Pancreas (tissue), 10 donors: ENCODE measurements at regions not wholly inside any gene's neighbourhood (a gene's known extent, or its start where the extent isn't known, plus 50 kb on each side); places are given as distances from the start of the nearest gene placed in this dataset.

Experiments used
- ATAC-seq, 4 donors: fragments of 200-7000 bp; cut with Tn5 transposase; one replicate each; pipeline versions ENCODE4 v1.8.0 to v1.9.1; 2020; ENCODE audit warnings: mild to moderate bottlenecking in 4 of 4, moderate library complexity in 4 of 4
- DNase-seq, 6 donors: peaks; one replicate each; pipeline ENCODE4 v3.0.0-alpha.2; 2020
- FAIRE-seq: peaks from 2 replicates; lab custom pipeline; 2012; peaks lifted over from hg19 to GRCh38; lab: Jason Lieb, UNC
- H3K27ac ChIP-seq, 4 donors: fragments of 200-600 bp; sonication (generic); 1 replicate in 3 of 4; 2 replicates in 1 of 4; pipeline versions ENCODE4 v1.5.0 to v1.8.0; 2020
- H3K27me3 ChIP-seq, 4 donors: fragments of 200-600 bp; one replicate each; pipeline ENCODE4 v1.8.0; 2021
- H3K36me3 ChIP-seq, 3 donors: fragments of 200-600 bp; sonication (generic) in 1 of 3; one replicate each; pipeline versions ENCODE4 v1.5.0 to v1.8.0; 2020 to 2021
- H3K4me1 ChIP-seq, 3 donors: fragments of 200-600 bp; one replicate each; pipeline ENCODE4 v1.8.0; 2021
- H3K4me3 ChIP-seq, 4 donors: fragments of 200-600 bp; sonication (generic) in 2 of 4; one replicate each; pipeline versions ENCODE4 v1.5.0 to v1.8.0; 2020 to 2021
- H3K9me3 ChIP-seq, 4 donors: fragments of 200-600 bp; one replicate each; pipeline ENCODE4 v1.8.0; 2021
- WGBS, 2 donors: extraction: QIAGEN DNeasy Blood & Tissue Kit; methylation state at CpG; one replicate each; pipeline ENCODE4 v1.1.7; 2013; 5-methylcytosine and 5-hydroxymethylcytosine counted together
- intact Hi-C, 3 donors: fragments of 100-400 bp; cut with DNase I; formaldehyde crosslinking; loops; one replicate each; pipeline versions ENCODE4 v1.11.1 to v1.14.2; 2022
- TF ChIP-seq, protein P1 (sequence below), 4 donors: fragments of 200-600 bp; sonication (generic) in 3 of 4; IDR thresholded peaks; one replicate each; pipeline versions ENCODE4 v1.5.0 to v1.8.0; 2021; ENCODE audit warnings: antibody characterized with exemption in 4 of 4
- donor health status: healthy with polysubstance abuse.
- donor health status: DM: no; HTN: no; CAD: no; lungs with moderate emphysema.
- donor health status: DM: no; HTN: no; CAD: no.
- donor health status: control.
- donor health status: control.
- donor health status: Bipolar disorder and iron deficiency.
- donor health status: DM: yes; HTN: yes; CAD: no.
- donor health status: DM: no; HTN: no; CAD: no.
- donor health status: DM: no; HTN: no; CAD: no.
- donor health status: DM: yes; HTN: yes; CAD: no.

DNA sequence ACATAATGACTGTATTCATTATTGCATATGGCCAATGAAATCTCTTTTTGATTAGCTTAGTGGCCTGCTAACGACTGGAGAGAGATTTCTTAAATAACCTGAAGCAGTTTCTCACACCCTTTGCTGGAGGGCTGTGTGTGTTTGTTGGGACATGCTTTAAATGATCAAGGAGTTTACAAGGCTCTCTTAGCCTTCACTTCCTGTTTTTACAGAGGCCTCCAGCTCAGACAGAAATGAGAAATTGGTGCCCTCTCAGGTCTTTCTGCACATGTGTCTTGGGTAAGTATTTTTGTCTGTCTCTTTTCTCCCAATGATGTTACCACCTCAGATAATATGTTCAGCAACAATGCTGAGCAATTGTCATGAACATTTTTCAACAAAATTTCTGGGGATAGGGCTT, 884.4 kb upstream of the CNTN5 start:
- TF ChIP-seq, protein P1, sequence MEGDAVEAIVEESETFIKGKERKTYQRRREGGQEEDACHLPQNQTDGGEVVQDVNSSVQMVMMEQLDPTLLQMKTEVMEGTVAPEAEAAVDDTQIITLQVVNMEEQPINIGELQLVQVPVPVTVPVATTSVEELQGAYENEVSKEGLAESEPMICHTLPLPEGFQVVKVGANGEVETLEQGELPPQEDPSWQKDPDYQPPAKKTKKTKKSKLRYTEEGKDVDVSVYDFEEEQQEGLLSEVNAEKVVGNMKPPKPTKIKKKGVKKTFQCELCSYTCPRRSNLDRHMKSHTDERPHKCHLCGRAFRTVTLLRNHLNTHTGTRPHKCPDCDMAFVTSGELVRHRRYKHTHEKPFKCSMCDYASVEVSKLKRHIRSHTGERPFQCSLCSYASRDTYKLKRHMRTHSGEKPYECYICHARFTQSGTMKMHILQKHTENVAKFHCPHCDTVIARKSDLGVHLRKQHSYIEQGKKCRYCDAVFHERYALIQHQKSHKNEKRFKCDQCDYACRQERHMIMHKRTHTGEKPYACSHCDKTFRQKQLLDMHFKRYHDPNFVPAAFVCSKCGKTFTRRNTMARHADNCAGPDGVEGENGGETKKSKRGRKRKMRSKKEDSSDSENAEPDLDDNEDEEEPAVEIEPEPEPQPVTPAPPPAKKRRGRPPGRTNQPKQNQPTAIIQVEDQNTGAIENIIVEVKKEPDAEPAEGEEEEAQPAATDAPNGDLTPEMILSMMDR (IDR thresholded peaks at IDR 0.05) = no peak
- ATAC-seq (no peak), DNase-seq (no peak), FAIRE-seq (no peak)
- Histone ChIP-seq H3K27ac (no peak overlapping the region), H3K9me3 (no peaks in the 10 kb centered on the region), H3K36me3 (no peaks in the 10 kb centered on the region), H3K27me3 (no peaks in the 10 kb centered on the region), H3K4me1 (no peaks in the 10 kb centered on the region), H3K4me3 (no peak overlapping the region)
- intact Hi-C loops = no loop called here
- 22 to 50% methylated on average over 1 of the region's 1 CpG for WGBS, 2 donors

- H3K27me3 ChIP-seq = no peaks in the 10 kb centered on the region
These were observed 883.3 kb upstream of the CNTN5 start for GRCh38 chr11:98137437-98137836.

DNA sequence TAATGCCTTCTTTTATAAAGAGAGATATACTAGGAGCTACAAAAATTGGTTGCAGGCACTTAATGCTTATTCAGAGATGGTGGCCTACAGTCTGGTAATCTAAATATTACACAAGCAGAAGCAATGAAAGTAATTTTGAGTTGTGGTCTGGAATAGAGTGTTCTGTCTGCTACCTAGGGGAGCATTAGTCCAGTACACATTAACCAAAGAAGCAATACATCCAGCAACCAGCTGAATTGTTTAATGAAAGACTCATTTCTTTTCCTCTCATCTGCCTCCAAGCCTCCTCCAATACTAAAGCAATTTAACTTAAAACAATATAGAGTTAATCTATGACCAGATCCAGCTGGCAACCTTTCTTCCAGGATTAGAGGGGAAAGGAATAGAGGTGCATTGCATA, 877.1 kb upstream of the CNTN5 start:
- Histone ChIP-seq H3K36me3 (no peaks in the 10 kb centered on the region), H3K9me3 (no peaks in the 10 kb centered on the region), H3K4me3 (no peak overlapping the region), H3K27ac (no peak overlapping the region), H3K4me1 (no peaks in the 10 kb centered on the region), H3K27me3 (no peaks in the 10 kb centered on the region)
- DNase-seq = no peak
- FAIRE-seq = no peak
- ATAC-seq = no peak
- TF ChIP-seq, protein P1 (IDR thresholded peaks at IDR 0.05) = no peak
- intact Hi-C loops = no loop called here

More at GRCh38 chr11:98137437-98137836, 883.3 kb upstream of the CNTN5 start:
- intact Hi-C loops = no loop called here
- Histone ChIP-seq H3K9me3 (no peaks in the 10 kb centered on the region), H3K36me3 (no peaks in the 10 kb centered on the region), H3K27ac (no peak overlapping the region), H3K4me3 (no peak overlapping the region), H3K4me1 (no peaks in the 10 kb centered on the region)
- ATAC-seq = no peak
- FAIRE-seq = no peak
- no peak for DNase-seq
- 71 to 73% methylated on average over 3 of the region's 3 CpGs for WGBS, 2 donors
- TF ChIP-seq, protein P1 (IDR thresholded peaks at IDR 0.05) = no peak

- intact Hi-C loops = no loop called here
- H3K27me3 ChIP-seq = no peaks in the 10 kb centered on the region
- no peaks in the 10 kb centered on the region for H3K4me1 ChIP-seq
- H3K36me3 ChIP-seq = no peaks in the 10 kb centered on the region
- no peak overlapping the region for H3K27ac ChIP-seq
- FAIRE-seq = no peak
- TF ChIP-seq, protein P1 (IDR thresholded peaks at IDR 0.05) = no peak
- no peaks in the 10 kb centered on the region for H3K9me3 ChIP-seq
- H3K4me3 ChIP-seq = no peak overlapping the region
- no peak for DNase-seq
- 51 to 59% methylated on average over 2 of the region's 2 CpGs for WGBS, 2 donors
- no peak for ATAC-seq
These were observed 867.0 kb upstream of the CNTN5 start for GRCh38 chr11:98153752-98154151.

- intact Hi-C loops = no loop called here
- Histone ChIP-seq H3K27me3 (no peaks in the 10 kb centered on the region), H3K36me3 (no peaks in the 10 kb centered on the region), H3K9me3 (no peaks in the 10 kb centered on the region), H3K4me1 (no peaks in the 10 kb centered on the region), H3K4me3 (no peak overlapping the region), H3K27ac (no peak overlapping the region)
- FAIRE-seq = no peak
- TF ChIP-seq, protein P1 (IDR thresholded peaks at IDR 0.05) = no peak
- no peak for ATAC-seq
- DNase-seq = no peak
- WGBS, 2 donors = 64 to 68% methylated on average over 3 of the region's 3 CpGs
These were observed 865.1 kb upstream of the CNTN5 start for GRCh38 chr11:98155696-98156095.
